ENCODE measurements at regions not wholly inside any gene's neighbourhood (a gene's known extent, or its start where the extent isn't known, plus 50 kb on each side); places are given as distances from the start of the nearest gene placed in this dataset.

DNA sequence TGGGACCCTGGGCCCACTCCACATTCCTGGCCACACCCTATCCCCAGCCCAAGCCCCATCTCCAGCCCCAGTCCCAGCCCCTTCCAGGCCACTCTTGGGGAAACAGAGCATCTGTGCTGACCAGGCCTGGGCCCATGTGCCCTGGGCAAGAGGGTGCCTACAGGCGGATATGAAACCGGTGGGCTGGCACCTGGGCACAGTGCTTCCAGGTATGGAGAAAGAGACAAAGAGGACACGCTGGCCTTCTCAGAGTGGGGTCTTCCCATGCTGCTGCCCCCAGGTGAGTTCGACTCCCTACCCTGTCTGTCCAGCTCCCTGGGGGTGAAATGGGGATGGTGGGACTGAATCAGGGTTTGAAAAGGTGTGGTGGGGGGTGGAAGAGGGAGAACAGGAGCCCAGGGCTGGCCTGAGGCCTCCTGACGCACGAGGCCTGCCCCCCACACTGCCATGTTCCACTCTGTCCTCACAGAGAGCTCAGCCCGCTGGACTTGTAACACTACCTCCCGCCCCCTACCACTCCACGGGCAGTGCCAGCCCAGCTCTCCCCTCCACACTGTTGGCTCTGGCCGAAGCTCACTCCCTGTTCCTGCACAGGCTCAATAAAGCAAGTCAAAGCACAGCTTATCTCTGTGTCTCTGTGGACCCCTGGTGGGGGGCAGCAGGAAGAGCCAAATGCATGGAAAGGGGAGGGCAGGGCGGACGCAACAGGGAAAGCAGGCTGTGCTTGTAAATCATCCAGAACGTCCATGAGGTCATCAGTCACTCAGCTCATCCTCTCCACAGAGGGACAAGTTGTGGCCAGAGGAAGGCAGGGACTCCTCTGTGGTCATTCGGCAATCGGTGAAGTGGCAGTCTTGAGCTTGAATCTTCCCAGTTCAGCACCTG is 71.1 kb upstream of the TMEM97 start:
- Histone ChIP-seq H3K4me3 (replicated peaks; ENCODE audit: insufficient read depth, low read length) (no peak overlapping the region), H3K27ac (replicated peaks) (no peak overlapping the region), H3K27me3 (ENCODE audit: insufficient read depth, poor library complexity, severe bottlenecking) (peaks cover 30% of the 10 kb centered on the region)
- DNase-seq (ENCODE audit: low read depth in 1 of 2, low spot score in 1 of 2): no peak
- TF ChIP-seq POLR2AphosphoS5 (IDR thresholded peaks at IDR 0.05; ENCODE audit: low read depth) (no peak), GABPA (IDR thresholded peaks at IDR 0.05; ENCODE audit: low read depth) (no peak), SPI1 (IDR thresholded peaks at IDR 0.05; ENCODE audit: borderline replicate concordance, low read depth) (no peak)
- TF ChIP-seq, protein P1, sequence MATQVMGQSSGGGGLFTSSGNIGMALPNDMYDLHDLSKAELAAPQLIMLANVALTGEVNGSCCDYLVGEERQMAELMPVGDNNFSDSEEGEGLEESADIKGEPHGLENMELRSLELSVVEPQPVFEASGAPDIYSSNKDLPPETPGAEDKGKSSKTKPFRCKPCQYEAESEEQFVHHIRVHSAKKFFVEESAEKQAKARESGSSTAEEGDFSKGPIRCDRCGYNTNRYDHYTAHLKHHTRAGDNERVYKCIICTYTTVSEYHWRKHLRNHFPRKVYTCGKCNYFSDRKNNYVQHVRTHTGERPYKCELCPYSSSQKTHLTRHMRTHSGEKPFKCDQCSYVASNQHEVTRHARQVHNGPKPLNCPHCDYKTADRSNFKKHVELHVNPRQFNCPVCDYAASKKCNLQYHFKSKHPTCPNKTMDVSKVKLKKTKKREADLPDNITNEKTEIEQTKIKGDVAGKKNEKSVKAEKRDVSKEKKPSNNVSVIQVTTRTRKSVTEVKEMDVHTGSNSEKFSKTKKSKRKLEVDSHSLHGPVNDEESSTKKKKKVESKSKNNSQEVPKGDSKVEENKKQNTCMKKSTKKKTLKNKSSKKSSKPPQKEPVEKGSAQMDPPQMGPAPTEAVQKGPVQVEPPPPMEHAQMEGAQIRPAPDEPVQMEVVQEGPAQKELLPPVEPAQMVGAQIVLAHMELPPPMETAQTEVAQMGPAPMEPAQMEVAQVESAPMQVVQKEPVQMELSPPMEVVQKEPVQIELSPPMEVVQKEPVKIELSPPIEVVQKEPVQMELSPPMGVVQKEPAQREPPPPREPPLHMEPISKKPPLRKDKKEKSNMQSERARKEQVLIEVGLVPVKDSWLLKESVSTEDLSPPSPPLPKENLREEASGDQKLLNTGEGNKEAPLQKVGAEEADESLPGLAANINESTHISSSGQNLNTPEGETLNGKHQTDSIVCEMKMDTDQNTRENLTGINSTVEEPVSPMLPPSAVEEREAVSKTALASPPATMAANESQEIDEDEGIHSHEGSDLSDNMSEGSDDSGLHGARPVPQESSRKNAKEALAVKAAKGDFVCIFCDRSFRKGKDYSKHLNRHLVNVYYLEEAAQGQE (IDR thresholded peaks at IDR 0.05; ENCODE audit: insufficient replicate concordance, low read depth): no peak
- TF ChIP-seq, protein P2, sequence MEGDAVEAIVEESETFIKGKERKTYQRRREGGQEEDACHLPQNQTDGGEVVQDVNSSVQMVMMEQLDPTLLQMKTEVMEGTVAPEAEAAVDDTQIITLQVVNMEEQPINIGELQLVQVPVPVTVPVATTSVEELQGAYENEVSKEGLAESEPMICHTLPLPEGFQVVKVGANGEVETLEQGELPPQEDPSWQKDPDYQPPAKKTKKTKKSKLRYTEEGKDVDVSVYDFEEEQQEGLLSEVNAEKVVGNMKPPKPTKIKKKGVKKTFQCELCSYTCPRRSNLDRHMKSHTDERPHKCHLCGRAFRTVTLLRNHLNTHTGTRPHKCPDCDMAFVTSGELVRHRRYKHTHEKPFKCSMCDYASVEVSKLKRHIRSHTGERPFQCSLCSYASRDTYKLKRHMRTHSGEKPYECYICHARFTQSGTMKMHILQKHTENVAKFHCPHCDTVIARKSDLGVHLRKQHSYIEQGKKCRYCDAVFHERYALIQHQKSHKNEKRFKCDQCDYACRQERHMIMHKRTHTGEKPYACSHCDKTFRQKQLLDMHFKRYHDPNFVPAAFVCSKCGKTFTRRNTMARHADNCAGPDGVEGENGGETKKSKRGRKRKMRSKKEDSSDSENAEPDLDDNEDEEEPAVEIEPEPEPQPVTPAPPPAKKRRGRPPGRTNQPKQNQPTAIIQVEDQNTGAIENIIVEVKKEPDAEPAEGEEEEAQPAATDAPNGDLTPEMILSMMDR (IDR thresholded peaks at IDR 0.05; ENCODE audit: insufficient read depth, low read length): no peak

- H3K27me3 ChIP-seq (ENCODE audit: insufficient read depth, poor library complexity, severe bottlenecking): peaks cover 30% of the 10 kb centered on the region
- no peak overlapping the region for H3K27ac ChIP-seq (replicated peaks)
- H3K4me3 ChIP-seq (replicated peaks; ENCODE audit: insufficient read depth, low read length): no peak overlapping the region
- no peak for DNase-seq (ENCODE audit: low read depth in 1 of 2, low spot score in 1 of 2)
- TF ChIP-seq, protein P2 (IDR thresholded peaks at IDR 0.05; ENCODE audit: insufficient read depth, low read length): no peak
- TF ChIP-seq POLR2AphosphoS5 (IDR thresholded peaks at IDR 0.05; ENCODE audit: low read depth) (no peak), GABPA (IDR thresholded peaks at IDR 0.05; ENCODE audit: low read depth) (no peak), SPI1 (IDR thresholded peaks at IDR 0.05; ENCODE audit: borderline replicate concordance, low read depth) (no peak)
- TF ChIP-seq, protein P1 (IDR thresholded peaks at IDR 0.05; ENCODE audit: insufficient replicate concordance, low read depth): no peak
These were observed 69.3 kb upstream of the TMEM97 start for GRCh38 chr17:28249706-28250105.

DNA sequence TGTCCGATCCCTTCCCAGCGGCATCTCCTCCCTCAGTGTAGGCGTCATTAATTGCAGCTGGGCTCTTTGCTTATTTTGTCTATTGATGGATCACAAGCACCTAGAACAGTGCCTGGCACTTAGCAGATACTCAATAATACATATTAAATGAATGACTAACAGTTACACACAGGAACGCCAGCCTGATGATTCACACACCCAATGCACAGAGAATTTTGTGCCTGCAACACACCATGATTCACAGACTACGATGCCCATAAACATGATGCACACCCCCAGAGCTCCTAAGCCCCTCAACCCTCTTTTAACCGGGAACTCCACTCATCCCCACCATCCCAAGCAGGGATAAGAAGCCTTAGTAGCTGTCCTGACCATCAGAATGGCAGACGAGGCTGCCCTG is 66.6 kb upstream of the TMEM97 start:
- H3K27me3 ChIP-seq (ENCODE audit: insufficient read depth, poor library complexity, severe bottlenecking): peaks cover 30% of the 10 kb centered on the region
- no peak overlapping the region for H3K27ac ChIP-seq (replicated peaks)
- TF ChIP-seq, protein P2 (IDR thresholded peaks at IDR 0.05; ENCODE audit: insufficient read depth, low read length): no peak
- no peak for TF ChIP-seq SPI1 (IDR thresholded peaks at IDR 0.05; ENCODE audit: borderline replicate concordance, low read depth)
- no peak for TF ChIP-seq POLR2AphosphoS5 (IDR thresholded peaks at IDR 0.05; ENCODE audit: low read depth)
- TF ChIP-seq GABPA (IDR thresholded peaks at IDR 0.05; ENCODE audit: low read depth): no peak
- TF ChIP-seq, protein P1 (IDR thresholded peaks at IDR 0.05; ENCODE audit: insufficient replicate concordance, low read depth): no peak
- no peak overlapping the region for H3K4me3 ChIP-seq (replicated peaks; ENCODE audit: insufficient read depth, low read length)
- DNase-seq (ENCODE audit: low read depth in 1 of 2, low spot score in 1 of 2): no peak

Data from HL-60 (cell line).